ENCODE measurements at regions not wholly inside any gene's neighbourhood (a gene's known extent, or its start where the extent isn't known, plus 50 kb on each side); places are given as distances from the start of the nearest gene placed in this dataset.

DNA sequence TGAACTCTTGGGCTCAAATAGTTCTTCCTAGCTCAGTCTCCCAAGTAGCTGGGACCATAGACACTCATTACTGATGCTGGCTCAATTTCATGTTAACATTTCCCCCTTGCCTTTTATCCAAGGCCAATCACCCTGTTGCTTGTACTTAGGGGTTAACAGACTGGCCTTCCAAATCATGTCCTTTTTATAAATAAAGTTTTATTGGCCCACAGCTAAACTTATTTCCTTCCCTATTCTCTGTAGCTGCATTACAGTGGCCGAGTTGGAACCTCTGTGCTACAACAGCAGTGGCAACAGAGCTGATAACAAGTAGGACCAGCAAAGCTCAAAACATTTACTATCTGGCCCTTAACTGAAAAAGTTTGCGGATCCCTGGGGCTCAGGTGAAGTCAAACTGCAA, 109.8 kb downstream of the ZFP64 start:
- TF ChIP-seq, protein P1, sequence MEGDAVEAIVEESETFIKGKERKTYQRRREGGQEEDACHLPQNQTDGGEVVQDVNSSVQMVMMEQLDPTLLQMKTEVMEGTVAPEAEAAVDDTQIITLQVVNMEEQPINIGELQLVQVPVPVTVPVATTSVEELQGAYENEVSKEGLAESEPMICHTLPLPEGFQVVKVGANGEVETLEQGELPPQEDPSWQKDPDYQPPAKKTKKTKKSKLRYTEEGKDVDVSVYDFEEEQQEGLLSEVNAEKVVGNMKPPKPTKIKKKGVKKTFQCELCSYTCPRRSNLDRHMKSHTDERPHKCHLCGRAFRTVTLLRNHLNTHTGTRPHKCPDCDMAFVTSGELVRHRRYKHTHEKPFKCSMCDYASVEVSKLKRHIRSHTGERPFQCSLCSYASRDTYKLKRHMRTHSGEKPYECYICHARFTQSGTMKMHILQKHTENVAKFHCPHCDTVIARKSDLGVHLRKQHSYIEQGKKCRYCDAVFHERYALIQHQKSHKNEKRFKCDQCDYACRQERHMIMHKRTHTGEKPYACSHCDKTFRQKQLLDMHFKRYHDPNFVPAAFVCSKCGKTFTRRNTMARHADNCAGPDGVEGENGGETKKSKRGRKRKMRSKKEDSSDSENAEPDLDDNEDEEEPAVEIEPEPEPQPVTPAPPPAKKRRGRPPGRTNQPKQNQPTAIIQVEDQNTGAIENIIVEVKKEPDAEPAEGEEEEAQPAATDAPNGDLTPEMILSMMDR (IDR thresholded peaks at IDR 0.05), result no peak
- no peak for TF ChIP-seq POLR2A (IDR thresholded peaks at IDR 0.05)

Measured in body of pancreas (tissue), 4 donors.